NOMO-1 (cell line): ENCODE measurements at regions not wholly inside any gene's neighbourhood (a gene's known extent, or its start where the extent isn't known, plus 50 kb on each side); places are given as distances from the start of the nearest gene placed in this dataset.

ENCODE experiments used
- DNase-seq, 2 experiments: peaks; one replicate each; lab custom pipeline; 2025; ENCODE audit not compliant: unreplicated experiment in 2 of 2; lab: John Stamatoyannopoulos, UW

- DNase-seq: no peak
Observed at GRCh38 chr2:16304876-16305590, 360.6 kb downstream of the CYRIA start.

GRCh38 chr2:16303761-16304160 lies 361.9 kb downstream of the CYRIA start:
- DNase-seq: no peak

DNA sequence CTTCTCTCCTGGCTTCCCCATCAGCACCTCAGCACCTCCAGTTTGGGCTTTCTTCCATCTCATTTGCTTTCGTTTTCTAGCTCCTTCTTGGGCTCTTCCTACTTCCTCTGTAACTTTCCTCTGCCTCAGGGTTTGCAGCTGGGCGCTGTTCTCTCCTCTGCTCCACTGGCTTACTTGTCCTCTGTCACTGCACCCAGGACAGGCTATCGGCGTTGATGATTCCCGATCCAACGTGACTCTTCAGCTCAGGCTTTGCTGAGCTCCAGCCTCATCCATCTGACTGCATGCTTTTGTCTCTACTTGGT lies 362.4 kb downstream of the CYRIA start:
- no peak for DNase-seq

DNA sequence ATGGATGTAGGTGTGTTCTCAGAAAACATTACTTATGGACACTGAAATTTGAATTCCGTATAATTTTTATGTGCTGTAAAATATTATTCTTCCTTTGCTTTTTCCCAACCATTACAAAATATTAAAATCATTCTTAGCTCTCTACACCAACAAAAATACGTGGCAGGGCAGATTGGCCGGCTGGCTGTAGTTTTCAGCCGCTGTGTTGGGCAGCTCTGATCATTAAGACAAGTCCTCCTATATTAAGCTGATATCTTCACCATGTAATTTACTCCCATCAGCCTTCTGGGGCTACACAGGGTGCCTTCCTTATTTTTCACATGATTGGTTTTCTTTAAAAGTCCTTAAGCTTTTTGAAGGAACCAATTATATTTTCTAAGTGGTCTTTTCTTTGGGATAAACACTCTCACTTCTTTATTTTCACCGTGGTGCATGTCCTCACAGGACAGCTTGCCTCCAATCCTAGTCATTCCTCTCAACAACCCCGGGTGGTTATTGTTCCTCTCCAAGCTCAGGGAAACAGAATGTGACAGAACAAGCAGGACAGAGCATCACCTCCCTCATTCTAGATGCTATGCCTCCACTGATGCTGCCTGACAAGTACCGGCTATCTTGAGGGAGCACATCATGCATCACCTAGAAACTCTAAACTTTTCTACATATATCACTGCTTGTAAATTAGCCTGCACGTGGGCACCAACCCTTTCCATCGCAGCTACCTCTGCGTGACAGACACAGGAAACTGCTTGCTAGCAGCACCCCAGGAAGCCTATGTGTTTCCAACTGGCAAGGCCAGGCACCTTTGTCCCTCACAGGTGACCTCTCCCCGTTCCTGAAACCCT lies 362.3 kb downstream of the MYCN start:
- DNase-seq: no peak

GRCh38 chr2:16301961-16302360 lies 361.6 kb downstream of the MYCN start:
- no peak for DNase-seq

DNA sequence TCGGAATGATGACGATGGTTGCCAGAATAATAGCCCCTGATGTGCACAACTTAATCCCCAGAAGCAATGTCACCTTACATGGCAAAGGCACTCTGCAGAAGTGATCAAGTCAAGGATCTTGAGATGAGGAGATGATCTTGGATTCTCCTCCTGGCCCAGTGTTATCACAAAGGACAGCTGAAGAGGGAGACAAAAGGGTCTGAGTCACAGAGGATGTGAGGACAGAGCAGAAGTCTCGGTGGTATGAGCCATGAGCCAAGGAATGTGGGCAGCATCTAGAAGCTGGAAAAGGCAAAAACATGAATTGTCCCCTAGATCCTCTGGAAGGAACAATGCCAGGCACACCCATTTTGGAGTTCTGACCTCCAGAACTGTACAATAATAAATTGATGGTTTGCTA lies 358.5 kb downstream of the MYCN start:
- DNase-seq: no peak

DNA sequence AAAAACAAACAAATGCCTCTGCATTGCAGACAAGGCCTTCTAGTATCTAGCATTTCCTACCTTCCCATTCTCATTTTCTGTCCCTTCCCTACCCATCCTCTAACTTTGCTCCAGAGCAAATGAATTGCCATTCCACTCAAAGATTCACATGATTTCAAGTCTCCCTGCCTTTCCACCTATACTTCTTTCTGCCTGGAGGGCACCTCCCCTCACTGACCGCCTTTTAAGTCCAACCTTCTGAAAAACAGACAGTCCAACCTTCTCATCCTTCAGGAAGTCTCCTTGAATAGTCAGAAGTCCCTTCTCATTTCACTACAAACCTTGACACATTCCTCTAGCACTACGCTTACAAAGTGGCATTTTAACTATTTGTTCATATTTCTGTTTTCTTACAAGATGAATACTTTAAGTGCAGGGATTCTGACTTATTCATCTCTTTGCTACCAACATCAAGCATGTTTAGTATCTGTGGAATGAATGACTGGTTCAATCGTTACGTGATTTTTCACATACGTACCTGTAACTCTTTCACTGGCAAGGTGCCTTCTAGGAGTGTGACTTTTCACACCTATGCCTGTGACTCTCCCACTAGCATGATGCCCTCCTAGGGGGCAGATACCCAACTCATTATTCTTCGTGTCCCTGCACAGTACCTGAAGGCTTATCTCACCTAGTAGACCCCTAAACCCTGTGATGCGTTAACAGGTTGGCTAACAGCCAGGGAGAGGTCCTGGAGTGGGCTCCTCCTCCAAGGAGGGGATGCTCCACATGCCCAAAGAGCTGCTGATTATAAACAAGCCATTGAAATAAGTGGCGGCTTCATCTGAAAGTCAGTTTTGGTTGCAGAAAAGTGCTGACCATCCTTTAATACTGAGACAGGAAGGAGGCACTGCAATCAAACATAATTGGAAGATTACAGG lies 356.2 kb downstream of the MYCN start:
- no peak for DNase-seq

GRCh38 chr2:16296038-16296290 lies 355.6 kb downstream of the MYCN start:
- no peak for DNase-seq

DNA sequence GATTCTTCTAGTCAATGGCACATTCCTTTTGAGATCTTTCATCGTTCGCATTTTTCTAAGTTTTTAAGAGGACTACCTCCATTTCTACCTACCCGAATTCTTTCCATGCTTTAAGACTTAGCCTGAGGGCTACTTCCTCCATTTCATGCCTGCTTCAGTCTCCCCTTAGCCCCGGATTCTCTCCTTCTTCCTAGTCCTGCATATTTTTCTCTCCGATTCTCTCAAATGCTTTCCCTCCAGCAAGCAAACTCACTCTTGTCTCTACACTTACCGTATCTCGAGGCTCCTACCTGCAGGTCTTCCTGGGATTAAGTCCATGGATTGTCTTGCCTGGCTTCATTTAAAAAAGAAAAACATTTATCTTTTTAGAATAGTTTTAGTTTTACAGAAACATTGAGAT lies 354.4 kb downstream of the MYCN start:
- no peak for DNase-seq

DNA sequence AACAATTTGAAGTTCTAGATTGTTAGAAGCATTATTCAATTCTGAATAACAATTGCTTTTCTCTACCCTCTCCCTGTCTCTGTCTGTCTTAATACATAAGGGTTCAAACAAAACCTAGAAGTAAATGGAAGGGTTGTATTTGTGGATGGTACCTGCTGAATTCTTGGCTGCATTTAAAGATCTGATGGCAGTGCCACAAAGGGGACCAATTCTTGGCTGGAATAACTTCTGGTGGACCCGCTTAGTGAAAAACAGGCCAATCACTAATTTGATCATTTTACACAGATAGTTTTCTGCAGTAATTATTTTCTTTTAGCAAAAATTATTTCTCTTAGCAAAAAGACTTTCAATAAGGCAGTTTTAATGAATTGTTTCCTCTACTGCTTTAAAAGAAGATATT lies 353.5 kb downstream of the MYCN start:
- DNase-seq: no peak

- DNase-seq: no peak
Observed at GRCh38 chr2:16293398-16293797, 353.0 kb downstream of the MYCN start.

DNA sequence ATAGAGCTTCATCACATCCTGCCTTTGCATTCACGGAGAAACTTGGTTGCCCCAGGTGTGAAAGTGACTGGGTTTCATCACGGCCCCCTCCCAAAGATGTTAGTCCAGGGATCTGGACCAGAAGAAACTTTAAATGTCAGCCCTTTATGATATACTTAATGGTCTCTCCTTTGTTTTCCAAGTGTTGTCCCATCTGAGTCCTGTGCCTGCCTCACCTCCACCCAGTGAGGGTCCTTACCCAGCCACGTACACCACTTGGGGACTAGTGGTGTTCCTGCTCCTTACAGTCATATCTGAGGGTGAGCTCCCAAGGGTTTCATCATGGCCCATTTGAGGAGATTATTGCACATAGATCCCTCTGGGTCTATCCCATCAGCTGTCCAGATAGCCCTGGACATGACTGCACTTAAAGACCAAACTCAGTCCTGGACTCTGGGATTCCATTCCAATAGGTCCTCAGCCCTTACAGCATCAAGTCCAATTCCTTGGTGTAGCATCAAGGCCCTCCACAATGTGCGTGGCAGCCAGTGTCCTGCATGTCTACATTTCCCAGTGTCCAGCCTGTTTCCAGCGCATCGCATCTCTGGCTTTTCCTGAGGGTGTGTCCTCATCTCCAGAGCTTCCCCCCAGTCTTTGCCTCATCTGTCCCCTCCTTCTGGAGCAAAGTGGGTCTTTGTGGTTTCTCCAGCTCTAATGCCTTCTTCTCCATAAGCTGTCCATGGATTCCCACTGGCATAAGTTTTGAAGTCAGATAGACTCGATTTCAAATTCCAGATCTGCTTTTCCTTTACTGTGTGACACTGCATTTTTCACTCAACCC lies 351.6 kb downstream of the MYCN start:
- no peak for DNase-seq

DNA sequence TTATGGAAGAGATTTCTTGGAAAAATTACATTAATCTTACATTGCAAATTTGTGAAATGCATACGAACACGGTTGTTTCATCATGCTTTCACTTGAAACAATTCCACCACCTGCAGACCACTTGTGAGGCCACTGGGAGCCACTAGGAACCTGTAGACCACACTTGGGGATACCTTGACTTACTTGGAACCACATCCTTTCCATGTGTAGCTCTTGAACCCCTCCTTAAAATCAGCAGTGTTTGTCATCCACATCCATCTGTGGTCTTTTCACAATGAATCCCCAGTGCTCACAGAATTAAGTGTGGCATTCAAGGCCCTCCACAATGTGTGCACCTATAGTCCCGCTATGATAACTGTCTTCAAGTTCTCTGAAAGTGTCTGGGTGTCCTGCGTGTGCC lies 350.9 kb downstream of the MYCN start:
- DNase-seq: no peak

DNA sequence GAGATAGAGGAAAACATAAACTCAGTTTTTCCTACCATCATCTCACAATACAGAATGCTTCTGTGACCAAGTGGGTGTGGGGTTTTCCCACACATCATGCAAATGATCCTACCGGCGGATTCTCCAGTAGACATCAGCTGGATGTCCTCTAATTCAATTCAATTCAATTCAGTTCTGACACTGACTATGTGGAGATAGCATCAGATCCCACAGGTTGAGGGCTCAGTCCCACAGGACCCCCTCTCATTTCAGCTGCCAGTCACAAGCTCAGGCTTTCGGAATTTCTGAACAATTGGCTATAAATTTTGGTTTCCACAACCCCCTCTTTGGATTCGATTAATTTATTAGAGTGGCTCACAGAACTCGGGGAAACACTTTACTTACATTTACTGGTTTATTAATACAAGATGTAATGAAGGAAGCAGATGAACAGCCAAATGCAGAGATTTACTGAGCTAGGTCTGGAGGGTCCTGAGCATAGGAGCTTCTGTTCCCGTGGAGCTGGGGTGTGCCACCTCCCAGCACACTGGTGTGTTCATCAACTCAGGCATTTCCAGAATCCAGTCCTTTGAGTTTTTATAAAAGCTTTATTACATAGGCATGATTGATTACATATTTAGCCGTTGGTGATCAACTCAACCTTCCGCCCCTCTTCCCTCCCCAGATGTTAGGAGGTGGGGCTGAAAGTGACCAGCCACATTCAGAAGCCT lies 350.1 kb downstream of the MYCN start:
- no peak for DNase-seq

DNA sequence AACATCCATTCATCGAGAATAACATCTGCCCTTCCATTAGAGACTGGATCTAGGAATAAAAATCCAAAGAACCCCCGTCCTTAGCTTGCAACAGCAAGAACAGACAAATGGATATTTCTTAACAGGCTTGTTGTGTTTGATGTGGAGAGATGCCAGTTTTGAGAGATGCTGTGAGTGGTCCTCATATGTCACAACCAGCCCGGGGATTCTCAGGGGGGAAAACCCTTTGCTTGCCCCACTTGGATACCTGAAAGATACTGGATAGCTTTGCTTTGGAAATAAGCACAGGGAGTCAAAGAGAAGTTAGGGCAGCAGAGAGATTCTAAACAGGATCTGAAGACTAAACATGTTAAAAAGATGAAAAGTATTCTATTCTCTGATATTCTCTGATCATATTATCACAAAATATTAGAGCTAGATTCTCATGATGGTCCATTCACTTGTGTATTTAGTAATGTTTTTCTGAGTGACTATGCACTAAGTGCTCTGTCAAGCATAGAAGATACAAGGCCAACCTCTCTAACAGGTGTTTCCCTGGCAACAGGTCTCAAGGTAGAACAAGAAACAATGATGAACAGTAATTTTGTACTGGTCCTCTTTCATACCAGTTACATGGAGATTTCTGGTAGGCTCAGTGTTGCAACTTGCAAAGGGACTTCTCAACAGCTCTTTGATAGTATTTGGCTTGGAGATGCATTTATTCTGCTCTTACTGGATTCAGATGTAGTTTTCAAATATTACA lies 348.2 kb downstream of the MYCN start:
- no peak for DNase-seq

GRCh38 chr2:16287831-16288230 lies 347.5 kb downstream of the MYCN start:
- no peak for DNase-seq

- no peak for DNase-seq
Observed at GRCh38 chr2:16287281-16287680, 346.9 kb downstream of the MYCN start.

DNA sequence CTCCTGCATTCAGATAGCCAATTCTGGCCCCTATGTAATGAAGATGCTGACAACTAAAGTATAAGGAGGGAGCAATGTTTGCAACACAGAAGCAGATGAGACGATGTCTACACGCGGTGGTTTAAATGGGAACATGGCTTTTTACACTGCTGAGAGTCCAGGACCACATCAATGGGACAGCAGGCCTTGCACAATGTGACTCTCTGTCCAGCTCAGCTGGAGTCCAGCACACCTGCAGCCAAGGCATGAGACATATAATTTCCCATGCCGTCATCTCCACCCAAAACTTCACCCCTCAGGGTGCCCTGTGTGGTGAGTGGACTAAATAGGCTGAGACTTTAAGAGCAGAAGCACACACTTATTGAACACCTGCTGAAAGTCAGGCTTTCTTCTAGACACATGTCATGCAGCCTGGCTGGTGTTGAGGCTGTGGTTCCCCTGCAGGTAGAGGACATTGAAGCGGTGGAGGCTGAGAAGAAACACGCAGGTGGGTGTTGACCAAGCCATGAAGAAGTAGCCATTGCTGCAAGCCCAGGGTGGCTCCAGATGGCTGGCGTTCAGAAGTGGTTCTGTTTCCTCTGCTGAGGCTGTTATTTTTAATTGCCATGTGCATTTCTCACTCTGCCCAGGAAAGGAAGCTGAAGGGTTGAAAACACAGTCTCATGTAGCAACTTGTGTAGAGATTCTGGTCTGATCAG lies 345.6 kb downstream of the MYCN start:
- no peak for DNase-seq
